Nephron progenitor cell (in vitro differentiated cells): ENCODE measurements at regions not wholly inside any gene's neighbourhood (a gene's known extent, or its start where the extent isn't known, plus 50 kb on each side); places are given as distances from the start of the nearest gene placed in this dataset.

Source experiments
- DNase-seq: peaks from one replicate; pipeline ENCODE4 v3.0.0; 2021
- H3K27ac Mint-ChIP-seq: 2 replicates; pipeline ENCODE4 v1.8.0; 2021; ENCODE audit warnings: mild to moderate bottlenecking, moderate library complexity, mixed read lengths
- H3K27me3 Mint-ChIP-seq: 2 replicates; pipeline ENCODE4 v1.8.0; 2021; ENCODE audit warnings: mild to moderate bottlenecking, low read depth, mixed read lengths; ENCODE audit not compliant: poor library complexity
- H3K36me3 Mint-ChIP-seq: 2 replicates; pipeline ENCODE4 v1.8.0; 2021; ENCODE audit warnings: low read depth, mixed read lengths
- H3K4me1 Mint-ChIP-seq: 2 replicates; pipeline ENCODE4 v1.8.0; 2021; ENCODE audit warnings: mixed read lengths
- H3K4me3 Mint-ChIP-seq: 2 replicates; pipeline ENCODE4 v1.8.0; 2021; ENCODE audit warnings: mild to moderate bottlenecking, moderate library complexity, mixed read lengths
- H3K9me3 Mint-ChIP-seq: 2 replicates; pipeline ENCODE4 v1.8.0; 2021; ENCODE audit warnings: mild to moderate bottlenecking, moderate library complexity, mixed read lengths
- CTCF ChIP-seq: fragments of 200-600 bp; sonication (generic); IDR thresholded peaks from 2 replicates; pipeline ENCODE4 v1.5.0; 2021; ENCODE audit warnings: antibody characterized with exemption

DNA sequence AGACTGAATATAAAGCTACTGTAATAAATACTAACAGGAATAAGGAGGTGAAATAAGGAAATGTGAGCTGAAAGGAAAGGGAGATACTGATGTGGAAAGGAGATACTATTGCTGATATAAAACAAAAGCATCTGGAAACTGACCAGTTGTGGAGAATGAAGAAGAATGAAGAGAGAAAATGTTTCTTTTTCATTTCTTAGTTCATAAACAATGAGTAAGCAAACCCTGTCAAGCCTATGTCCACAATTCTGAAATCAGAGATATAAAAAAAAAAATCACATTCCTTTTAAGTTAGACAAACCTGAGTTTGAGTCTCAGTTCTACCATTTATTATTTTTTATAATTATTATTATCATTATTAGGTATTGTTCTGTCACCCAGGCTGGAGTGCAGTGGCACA, 121.6 kb upstream of the GJE1 start:
- Mint-ChIP-seq H3K36me3 (no peaks in the 10 kb centered on the region), H3K27me3 (no peaks in the 10 kb centered on the region), H3K4me1 (peaks cover 15% of the 10 kb centered on the region), H3K4me3 (no peak overlapping the region), H3K9me3 (no peaks in the 10 kb centered on the region), H3K27ac (no peak overlapping the region)
- no peak for TF ChIP-seq CTCF
- no peak for DNase-seq

- Mint-ChIP-seq H3K27me3 (no peaks in the 10 kb centered on the region), H3K4me3 (no peak overlapping the region), H3K27ac (no peak overlapping the region), H3K36me3 (no peaks in the 10 kb centered on the region), H3K9me3 (no peaks in the 10 kb centered on the region), H3K4me1 (peaks cover 9% of the 10 kb centered on the region)
- DNase-seq: no peak
- no peak for TF ChIP-seq CTCF
These were observed 123.1 kb upstream of the GJE1 start for GRCh38 chr6:142009647-142010046.

DNA sequence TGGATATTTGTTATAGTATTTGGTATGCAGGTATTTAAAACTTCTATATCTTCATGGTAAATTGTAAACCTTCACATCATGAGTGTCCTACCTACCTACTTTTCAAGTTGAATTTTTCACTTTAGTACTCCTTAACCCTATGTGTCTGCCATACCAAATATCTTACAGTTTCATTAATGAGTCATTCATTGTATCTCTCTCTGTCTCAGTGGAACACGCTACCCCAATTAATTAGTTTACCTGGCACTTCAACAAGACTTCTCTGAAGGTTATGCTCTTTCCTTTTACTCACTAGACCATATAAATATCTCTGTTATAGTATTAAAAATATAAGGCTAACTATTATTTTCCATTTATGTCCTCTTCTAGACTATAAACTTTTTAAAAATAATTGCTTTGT, 123.9 kb upstream of the GJE1 start:
- H3K4me3 Mint-ChIP-seq: no peak overlapping the region
- no peak overlapping the region for H3K27ac Mint-ChIP-seq
- H3K9me3 Mint-ChIP-seq: no peaks in the 10 kb centered on the region
- DNase-seq: no peak
- peaks cover under 1% of the 10 kb centered on the region for H3K4me1 Mint-ChIP-seq
- TF ChIP-seq CTCF: no peak
- H3K27me3 Mint-ChIP-seq: no peaks in the 10 kb centered on the region
- no peaks in the 10 kb centered on the region for H3K36me3 Mint-ChIP-seq

- H3K27me3 Mint-ChIP-seq: no peaks in the 10 kb centered on the region
- no peak for DNase-seq
- TF ChIP-seq CTCF: no peak
- H3K27ac Mint-ChIP-seq: no peak overlapping the region
- H3K36me3 Mint-ChIP-seq: no peaks in the 10 kb centered on the region
- no peak overlapping the region for H3K4me3 Mint-ChIP-seq
- no peaks in the 10 kb centered on the region for H3K9me3 Mint-ChIP-seq
- no peaks in the 10 kb centered on the region for H3K4me1 Mint-ChIP-seq
These were observed 124.5 kb upstream of the GJE1 start for GRCh38 chr6:142008016-142008735.

- Mint-ChIP-seq H3K36me3 (no peaks in the 10 kb centered on the region), H3K27me3 (peaks cover 3% of the 10 kb centered on the region), H3K4me1 (no peaks in the 10 kb centered on the region), H3K27ac (no peak overlapping the region), H3K4me3 (no peak overlapping the region), H3K9me3 (peaks cover 4% of the 10 kb centered on the region)
- no peak for DNase-seq
- TF ChIP-seq CTCF: no peak
These were observed 127.7 kb upstream of the GJE1 start for GRCh38 chr6:142005021-142005420.

DNA sequence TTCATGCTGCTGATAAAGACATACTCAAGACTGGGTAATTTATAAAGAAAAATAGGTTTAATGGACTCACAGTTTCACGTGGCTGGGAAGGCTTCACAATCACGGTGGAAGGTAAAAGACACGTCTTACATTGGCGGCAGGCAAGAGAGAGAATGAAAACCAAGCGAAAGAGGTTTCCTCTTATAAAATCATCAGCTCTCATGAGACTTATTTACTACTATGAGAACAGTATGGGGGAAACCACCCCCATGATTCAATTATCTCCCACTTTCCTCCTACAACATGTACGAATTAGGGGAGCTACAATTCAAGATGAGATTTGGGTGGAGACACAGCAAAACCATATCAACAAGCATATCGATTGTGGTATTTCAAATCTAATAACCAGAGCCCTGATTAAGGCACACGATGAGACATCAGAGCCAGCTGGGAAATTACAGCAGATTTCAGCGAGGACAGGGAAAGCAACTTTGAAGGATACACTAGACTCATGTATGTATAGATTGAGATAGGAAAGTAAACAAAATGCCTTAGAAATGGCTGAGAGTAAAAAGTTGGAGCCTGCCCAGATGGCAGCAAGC, 129.8 kb upstream of the GJE1 start:
- peaks cover 3% of the 10 kb centered on the region for H3K27me3 Mint-ChIP-seq
- no peak for TF ChIP-seq CTCF
- DNase-seq: no peak
- no peak overlapping the region for H3K4me3 Mint-ChIP-seq
- no peak overlapping the region for H3K27ac Mint-ChIP-seq
- H3K4me1 Mint-ChIP-seq: no peaks in the 10 kb centered on the region
- peaks cover 23% of the 10 kb centered on the region for H3K9me3 Mint-ChIP-seq
- no peaks in the 10 kb centered on the region for H3K36me3 Mint-ChIP-seq
